ENCODE measurements at regions not wholly inside any gene's neighbourhood (a gene's known extent, or its start where the extent isn't known, plus 50 kb on each side); places are given as distances from the start of the nearest gene placed in this dataset.
"Not testable (repeated sequence)": the region's sequence is repeated elsewhere in the genome, so short reads cannot be mapped to it uniquely, and the experiment has no call there.

GRCh38 chr5:103741984-103742383 lies 179.4 kb upstream of the NUDT12 start:
- DNase-seq, result no peak

- DNase-seq, result not testable (repeated sequence)
These were observed 173.8 kb upstream of the NUDT12 start for GRCh38 chr5:103736343-103736742.

GRCh38 chr5:103724271-103724670 lies 161.7 kb upstream of the NUDT12 start:
- DNase-seq, result no peak

GRCh38 chr5:103721183-103721582 lies 158.6 kb upstream of the NUDT12 start:
- DNase-seq, result no peak

- DNase-seq, result no peak
These were observed 155.5 kb upstream of the NUDT12 start for GRCh38 chr5:103718108-103718507.

GRCh38 chr5:103708601-103709000 lies 146.0 kb upstream of the NUDT12 start:
- no peak for DNase-seq

GRCh38 chr5:103706939-103707682 lies 144.5 kb upstream of the NUDT12 start:
- no peak for DNase-seq

GRCh38 chr5:103703617-103704016 lies 141.0 kb upstream of the NUDT12 start:
- DNase-seq, result no peak

GRCh38 chr5:103693517-103693916 lies 130.9 kb upstream of the NUDT12 start:
- DNase-seq, result no peak

GRCh38 chr5:103690676-103691075 lies 128.1 kb upstream of the NUDT12 start:
- DNase-seq, result no peak

- no peak for DNase-seq
These were observed 117.3 kb upstream of the NUDT12 start for GRCh38 chr5:103679873-103680272.

- not testable (repeated sequence) for DNase-seq
These were observed 113.6 kb upstream of the NUDT12 start for GRCh38 chr5:103676198-103676597.

- DNase-seq, result no peak
These were observed 112.2 kb upstream of the NUDT12 start for GRCh38 chr5:103674739-103675138.

GRCh38 chr5:103674251-103674650 lies 111.7 kb upstream of the NUDT12 start:
- no peak for DNase-seq

GRCh38 chr5:103669615-103670014 lies 107.0 kb upstream of the NUDT12 start:
- no peak for DNase-seq

GRCh38 chr5:103668281-103668680 lies 105.7 kb upstream of the NUDT12 start:
- DNase-seq, result no peak

GRCh38 chr5:103667068-103667467 lies 104.5 kb upstream of the NUDT12 start:
- DNase-seq, result no peak

GRCh38 chr5:103657301-103657700 lies 94.7 kb upstream of the NUDT12 start:
- no peak for DNase-seq

- no peak for DNase-seq
These were observed 85.5 kb upstream of the NUDT12 start for GRCh38 chr5:103648086-103648485.

GRCh38 chr5:103646698-103647614 lies 84.4 kb upstream of the NUDT12 start:
- DNase-seq, result no peak

GRCh38 chr5:103645816-103646215 lies 83.2 kb upstream of the NUDT12 start:
- DNase-seq, result no peak

- DNase-seq, result no peak
These were observed 76.4 kb upstream of the NUDT12 start for GRCh38 chr5:103638979-103639378.

GRCh38 chr5:103624675-103625074 lies 62.1 kb upstream of the NUDT12 start:
- no peak for DNase-seq

- no peak for DNase-seq
These were observed 61.5 kb upstream of the NUDT12 start for GRCh38 chr5:103624035-103624480.

All from central memory CD4-positive, alpha-beta T cell (primary cell).